Prostate gland (tissue), 2 donors: ENCODE measurements at regions not wholly inside any gene's neighbourhood (a gene's known extent, or its start where the extent isn't known, plus 50 kb on each side); places are given as distances from the start of the nearest gene placed in this dataset.

Experiments
- DNase-seq: peaks from one replicate; pipeline ENCODE4 v3.0.0-alpha.2; 2019; ENCODE audit warnings: low spot score
- H3K27ac ChIP-seq, 2 donors: fragments of 200-600 bp; sonication (generic); 2 replicates each; pipeline ENCODE4 v1.5.1; 2017 to 2019
- H3K27me3 ChIP-seq: fragments of 200-600 bp; sonication (generic); replicated peaks from 2 replicates; pipeline ENCODE4 v1.5.1; 2019; ENCODE audit not compliant: insufficient read depth
- H3K36me3 ChIP-seq, 2 donors: fragments of 200-600 bp; sonication (generic); 1 replicate in 1 of 2; 2 replicates in 1 of 2; pipeline versions ENCODE4 v1.5.1 to v1.8.1; 2017 to 2019
- H3K4me1 ChIP-seq: fragments of 200-600 bp; sonication (generic); replicated peaks from 2 replicates; pipeline ENCODE4 v1.5.1; 2019
- H3K4me3 ChIP-seq, 2 donors: fragments of 200-600 bp; sonication (generic); 2 replicates each; pipeline ENCODE4 v1.5.1; 2017 to 2019
- H3K9me3 ChIP-seq: fragments of 200-600 bp; sonication (generic); 2 replicates; pipeline ENCODE4 v1.5.1; 2017
- CTCF ChIP-seq, 4 experiments: fragments of 200-600 bp in 2 of 4; fragments of 450-650 bp in 2 of 4; sonication (generic) in 2 of 4; IDR thresholded peaks; 1 replicate in 3 of 4; 2 replicates in 1 of 4; pipeline ENCODE4 v1.5.1; 2016 to 2019; ENCODE audit warnings: antibody characterized with exemption in 4 of 4, mild to moderate bottlenecking in 2 of 4, moderate library complexity in 2 of 4
- POLR2A ChIP-seq: fragments of 450-650 bp; IDR thresholded peaks from one replicate; pipeline ENCODE4 v1.6.1; 2016; ENCODE audit warnings: antibody characterized with exemption, mild to moderate bottlenecking
- POLR2AphosphoS5 ChIP-seq: sonication (generic); formaldehyde crosslinking; IDR thresholded peaks from one replicate; pipeline ENCODE4 v1.6.1; 2017; ENCODE audit warnings: antibody characterized with exemption
- whole genome bisulfite sequencing: methylation state at CpG from one replicate; pipeline ENCODE4 v1.1.5; 2018; 5-methylcytosine and 5-hydroxymethylcytosine counted together
- intact Hi-C: fragments of 100-400 bp; cut with DNase I; formaldehyde crosslinking; loops from one replicate; pipeline ENCODE4 v1.14.2; 2022

- Histone ChIP-seq H3K4me1 (no peaks in the 10 kb centered on the region), H3K4me3 (no peak overlapping the region), H3K36me3 (no peaks in the 10 kb centered on the region), H3K27me3 (no peaks in the 10 kb centered on the region), H3K9me3 (no peaks in the 10 kb centered on the region), H3K27ac (no peak overlapping the region)
- TF ChIP-seq POLR2A (no peak), CTCF (IDR thresholded peaks at IDR 0.05) (no peak), POLR2AphosphoS5 (no peak)
- intact Hi-C loops, result no loop called here
- WGBS, result 57% methylated on average over 4 of the region's 4 CpGs
- no peak for DNase-seq
Observed at GRCh38 chr14:43651185-43651787, 855.8 kb downstream of the FSCB start.

DNA sequence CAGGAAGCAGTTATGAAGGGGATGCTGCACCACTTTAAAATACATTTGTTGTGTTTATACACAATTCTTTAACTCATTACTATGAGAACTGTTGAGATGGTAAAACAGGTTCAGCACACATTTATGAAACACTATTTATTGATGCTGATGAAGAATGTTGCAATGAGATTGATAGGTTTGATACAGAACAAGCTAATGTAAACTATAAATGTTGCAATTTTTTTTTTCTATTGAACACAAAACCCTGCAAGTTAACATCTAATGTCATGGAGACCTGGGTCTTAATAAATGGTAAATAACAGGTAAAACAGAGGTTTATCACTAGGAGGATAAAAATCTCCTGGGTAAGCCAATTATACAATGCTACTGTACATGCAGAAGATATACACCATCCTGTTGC lies 857.6 kb downstream of the FSCB start:
- no peaks in the 10 kb centered on the region for H3K4me1 ChIP-seq
- no peak for DNase-seq
- H3K4me3 ChIP-seq, result no peak overlapping the region
- intact Hi-C loops, result no loop called here
- no peaks in the 10 kb centered on the region for H3K27me3 ChIP-seq
- H3K36me3 ChIP-seq, result no peaks in the 10 kb centered on the region
- H3K27ac ChIP-seq, result no peak overlapping the region
- H3K9me3 ChIP-seq, result no peaks in the 10 kb centered on the region
- no peak for TF ChIP-seq CTCF (IDR thresholded peaks at IDR 0.05)
- TF ChIP-seq POLR2AphosphoS5, result no peak
- TF ChIP-seq POLR2A, result no peak

DNA sequence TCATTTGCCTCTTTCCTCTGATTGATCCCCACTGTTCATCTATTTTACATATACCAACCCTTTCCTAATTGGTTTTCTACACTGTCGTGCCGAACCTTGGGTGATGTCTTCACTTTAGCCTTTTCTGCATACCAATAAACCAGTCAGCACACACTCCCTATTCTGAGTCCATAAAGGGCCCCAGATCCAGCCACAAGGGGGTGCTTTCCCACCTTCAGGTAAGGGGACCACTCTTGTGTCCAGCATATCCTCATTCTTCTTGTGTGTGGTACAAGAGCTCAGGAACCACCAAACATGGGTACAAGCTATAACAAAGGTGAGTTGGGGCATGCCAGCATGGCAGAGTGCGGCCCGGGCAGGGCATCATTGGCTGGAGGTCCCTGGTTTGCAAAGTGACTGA lies 859.8 kb downstream of the FSCB start:
- Histone ChIP-seq H3K9me3 (no peaks in the 10 kb centered on the region), H3K4me1 (no peaks in the 10 kb centered on the region), H3K36me3 (no peaks in the 10 kb centered on the region), H3K27ac (no peak overlapping the region), H3K4me3 (no peak overlapping the region), H3K27me3 (no peaks in the 10 kb centered on the region)
- no peak for TF ChIP-seq POLR2AphosphoS5
- TF ChIP-seq POLR2A, result no peak
- TF ChIP-seq CTCF (IDR thresholded peaks at IDR 0.05), result no peak
- DNase-seq, result no peak
- WGBS, result 73% methylated on average over 4 of the region's 4 CpGs
- intact Hi-C loops, result no loop called here

DNA sequence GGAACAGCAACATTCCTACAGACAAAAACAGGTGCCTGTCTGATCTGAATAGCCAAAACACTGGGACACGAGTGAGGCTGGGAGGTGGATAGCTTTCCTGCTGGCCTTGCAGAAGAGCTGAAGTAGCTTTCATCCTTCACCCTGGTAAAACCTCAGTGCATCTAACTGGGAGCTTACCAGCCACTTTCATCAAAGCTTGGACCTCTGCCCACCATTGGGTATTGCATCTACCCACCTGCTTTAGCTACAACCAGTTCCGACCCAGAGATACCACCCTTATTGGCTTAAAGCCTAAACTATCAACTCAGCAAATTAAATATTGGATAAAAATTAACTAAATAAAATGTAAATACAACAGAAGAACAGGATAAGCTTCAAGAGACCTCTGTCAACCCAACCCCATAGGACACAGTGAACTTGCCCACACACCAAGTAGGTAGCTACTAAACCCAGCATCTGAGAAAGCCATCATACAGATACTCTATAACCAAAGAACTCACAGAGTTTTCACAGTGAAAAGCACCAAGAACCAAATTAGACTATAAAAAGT lies 866.3 kb downstream of the FSCB start:
- Histone ChIP-seq H3K9me3 (no peaks in the 10 kb centered on the region), H3K4me1 (no peaks in the 10 kb centered on the region), H3K36me3 (no peaks in the 10 kb centered on the region), H3K4me3 (no peak overlapping the region), H3K27me3 (no peaks in the 10 kb centered on the region), H3K27ac (no peak overlapping the region)
- TF ChIP-seq CTCF (IDR thresholded peaks at IDR 0.05) (no peak), POLR2A (no peak), POLR2AphosphoS5 (no peak)
- DNase-seq, result no peak
- 70% methylated on average over 2 of the region's 2 CpGs for WGBS
- intact Hi-C loops, result no loop called here

DNA sequence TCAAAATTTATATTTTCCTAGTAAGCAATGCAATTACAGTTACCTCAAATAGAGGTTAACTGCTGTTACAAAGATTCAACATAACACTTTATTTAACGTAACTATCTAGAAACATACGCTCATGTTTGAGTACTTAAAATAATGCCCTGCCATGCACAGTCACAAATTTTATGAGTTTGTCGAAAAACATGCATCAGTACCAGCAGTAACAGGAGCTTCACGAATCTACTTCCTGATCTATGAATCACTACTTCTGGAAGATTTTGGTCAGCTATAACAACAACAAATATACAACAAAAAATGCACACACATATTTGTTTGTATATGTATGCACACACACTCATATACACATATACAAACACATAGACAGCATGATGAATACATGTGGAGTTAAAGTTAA lies 881.8 kb downstream of the FSCB start:
- no peaks in the 10 kb centered on the region for H3K36me3 ChIP-seq
- no peaks in the 10 kb centered on the region for H3K9me3 ChIP-seq
- 56% methylated on average over 4 of the region's 4 CpGs for WGBS
- no peaks in the 10 kb centered on the region for H3K27me3 ChIP-seq
- no peak overlapping the region for H3K27ac ChIP-seq
- H3K4me3 ChIP-seq, result no peak overlapping the region
- H3K4me1 ChIP-seq, result no peaks in the 10 kb centered on the region
- TF ChIP-seq POLR2A, result no peak
- no peak for TF ChIP-seq POLR2AphosphoS5
- TF ChIP-seq CTCF (IDR thresholded peaks at IDR 0.05), result no peak
- no peak for DNase-seq
- intact Hi-C loops, result no loop called here
